KMS-11 (cell line): ENCODE measurements at regions not wholly inside any gene's neighbourhood (a gene's known extent, or its start where the extent isn't known, plus 50 kb on each side); places are given as distances from the start of the nearest gene placed in this dataset.

Experiments
- H2AFZ ChIP-seq: fragments of 200-600 bp; sonication (generic); 2 replicates; pipeline ENCODE4 v1.6.1; 2016; ENCODE audit warnings: antibody characterized with exemption, mixed run types, low read depth
- H3K27ac ChIP-seq: fragments of 200-600 bp; sonication (generic); 2 replicates; pipeline ENCODE4 v1.6.1; 2016; ENCODE audit warnings: mild to moderate bottlenecking, mixed run types
- H3K27me3 ChIP-seq: fragments of 200-600 bp; sonication (generic); 2 replicates; pipeline ENCODE4 v1.6.1; 2017; ENCODE audit warnings: mild to moderate bottlenecking, low read depth, mixed run types, moderate library complexity; ENCODE audit not compliant: insufficient read depth
- H3K36me3 ChIP-seq: fragments of 200-600 bp; sonication (generic); 2 replicates; pipeline ENCODE4 v1.6.1; 2017; ENCODE audit warnings: mild to moderate bottlenecking, mixed run types; ENCODE audit not compliant: insufficient read depth
- H3K4me1 ChIP-seq: fragments of 200-600 bp; sonication (generic); 2 replicates; pipeline ENCODE4 v1.6.1; 2016; ENCODE audit warnings: mild to moderate bottlenecking, low read depth, mixed run types; ENCODE audit not compliant: poor library complexity, severe bottlenecking
- H3K4me2 ChIP-seq: fragments of 200-600 bp; sonication (generic); 2 replicates; pipeline ENCODE4 v1.7.0; 2016; ENCODE audit warnings: mild to moderate bottlenecking, mixed run types
- H3K4me3 ChIP-seq: fragments of 200-600 bp; sonication (generic); IDR thresholded peaks from 2 replicates; pipeline ENCODE4 v1.6.1; 2017; ENCODE audit warnings: low read depth, low read length, mixed read lengths; ENCODE audit not compliant: insufficient read depth
- H3K79me2 ChIP-seq: fragments of 200-600 bp; sonication (generic); 2 replicates; pipeline ENCODE4 v1.6.1; 2016; ENCODE audit warnings: low read depth, mixed run types; ENCODE audit not compliant: insufficient read depth
- H3K9ac ChIP-seq: fragments of 200-600 bp; sonication (generic); 2 replicates; pipeline ENCODE4 v1.6.1; 2016; ENCODE audit warnings: mild to moderate bottlenecking, mixed run types
- H4K20me1 ChIP-seq: fragments of 200-600 bp; sonication (generic); 2 replicates; pipeline ENCODE4 v1.6.1; 2016; ENCODE audit warnings: mild to moderate bottlenecking, mixed run types; ENCODE audit not compliant: insufficient read depth
- TF ChIP-seq, protein P1 (sequence below): fragments of 200-600 bp; sonication (generic); conservative IDR thresholded peaks from 2 replicates; pipeline ENCODE4 v1.6.1; 2017; ENCODE audit warnings: low read depth, mild to moderate bottlenecking, antibody characterized with exemption, low read length, moderate library complexity, mixed read lengths

DNA sequence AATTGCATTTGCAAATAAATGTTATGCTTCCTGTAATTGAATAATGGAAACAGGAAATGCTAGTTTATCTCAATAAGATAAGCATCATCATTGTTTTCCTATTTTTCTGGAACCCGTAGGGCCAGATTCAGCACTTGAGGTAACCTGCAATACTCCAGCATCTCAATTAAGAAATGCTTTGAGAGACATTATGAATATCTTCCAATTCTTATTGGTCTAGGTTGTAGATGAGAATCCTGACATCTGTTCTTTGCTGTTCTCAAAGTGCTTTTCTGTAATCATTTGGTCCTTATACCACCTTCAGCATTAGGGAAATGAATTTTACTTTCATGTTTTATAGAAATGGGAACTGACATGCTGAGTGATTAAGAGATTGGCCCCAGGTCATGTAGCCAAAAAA, 428.3 kb downstream of the CBLN4 start:
- Histone ChIP-seq H3K9ac (no peak overlapping the region), H4K20me1 (no peaks in the 10 kb centered on the region), H3K4me1 (peaks cover 19% of the 10 kb centered on the region), H2AFZ (no peak overlapping the region), H3K27me3 (no peaks in the 10 kb centered on the region), H3K36me3 (no peaks in the 10 kb centered on the region), H3K79me2 (no peaks in the 10 kb centered on the region), H3K4me3 (no peak overlapping the region), H3K4me2 (no peak overlapping the region), H3K27ac (no peak overlapping the region)
- TF ChIP-seq, protein P1, sequence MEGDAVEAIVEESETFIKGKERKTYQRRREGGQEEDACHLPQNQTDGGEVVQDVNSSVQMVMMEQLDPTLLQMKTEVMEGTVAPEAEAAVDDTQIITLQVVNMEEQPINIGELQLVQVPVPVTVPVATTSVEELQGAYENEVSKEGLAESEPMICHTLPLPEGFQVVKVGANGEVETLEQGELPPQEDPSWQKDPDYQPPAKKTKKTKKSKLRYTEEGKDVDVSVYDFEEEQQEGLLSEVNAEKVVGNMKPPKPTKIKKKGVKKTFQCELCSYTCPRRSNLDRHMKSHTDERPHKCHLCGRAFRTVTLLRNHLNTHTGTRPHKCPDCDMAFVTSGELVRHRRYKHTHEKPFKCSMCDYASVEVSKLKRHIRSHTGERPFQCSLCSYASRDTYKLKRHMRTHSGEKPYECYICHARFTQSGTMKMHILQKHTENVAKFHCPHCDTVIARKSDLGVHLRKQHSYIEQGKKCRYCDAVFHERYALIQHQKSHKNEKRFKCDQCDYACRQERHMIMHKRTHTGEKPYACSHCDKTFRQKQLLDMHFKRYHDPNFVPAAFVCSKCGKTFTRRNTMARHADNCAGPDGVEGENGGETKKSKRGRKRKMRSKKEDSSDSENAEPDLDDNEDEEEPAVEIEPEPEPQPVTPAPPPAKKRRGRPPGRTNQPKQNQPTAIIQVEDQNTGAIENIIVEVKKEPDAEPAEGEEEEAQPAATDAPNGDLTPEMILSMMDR, result no peak

DNA sequence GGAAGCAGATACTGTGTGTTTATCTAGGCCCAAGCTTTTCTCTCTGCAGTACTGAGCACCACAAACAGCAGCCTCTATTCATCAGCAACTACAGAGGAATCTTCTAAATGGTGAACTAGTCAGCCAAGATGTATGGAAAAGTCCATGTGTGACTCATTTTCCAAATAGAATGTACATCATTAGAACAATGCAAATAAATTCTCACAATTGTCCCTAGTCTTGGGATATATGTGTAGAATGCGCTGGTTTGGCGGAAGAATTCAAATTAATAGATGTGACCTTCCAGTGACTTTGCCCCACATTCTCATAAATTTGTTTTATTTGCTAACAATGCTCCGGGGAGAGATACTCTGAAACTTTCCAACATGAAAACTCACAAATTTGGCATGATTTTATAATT, 436.2 kb downstream of the CBLN4 start:
- no peak overlapping the region for H3K9ac ChIP-seq
- no peaks in the 10 kb centered on the region for H3K79me2 ChIP-seq
- no peak overlapping the region for H3K27ac ChIP-seq
- H3K36me3 ChIP-seq, result no peaks in the 10 kb centered on the region
- no peaks in the 10 kb centered on the region for H4K20me1 ChIP-seq
- no peak overlapping the region for H3K4me3 ChIP-seq
- H3K27me3 ChIP-seq, result no peaks in the 10 kb centered on the region
- no peaks in the 10 kb centered on the region for H3K4me1 ChIP-seq
- H3K4me2 ChIP-seq, result no peak overlapping the region
- no peak overlapping the region for H2AFZ ChIP-seq
- TF ChIP-seq, protein P1, result no peak

DNA sequence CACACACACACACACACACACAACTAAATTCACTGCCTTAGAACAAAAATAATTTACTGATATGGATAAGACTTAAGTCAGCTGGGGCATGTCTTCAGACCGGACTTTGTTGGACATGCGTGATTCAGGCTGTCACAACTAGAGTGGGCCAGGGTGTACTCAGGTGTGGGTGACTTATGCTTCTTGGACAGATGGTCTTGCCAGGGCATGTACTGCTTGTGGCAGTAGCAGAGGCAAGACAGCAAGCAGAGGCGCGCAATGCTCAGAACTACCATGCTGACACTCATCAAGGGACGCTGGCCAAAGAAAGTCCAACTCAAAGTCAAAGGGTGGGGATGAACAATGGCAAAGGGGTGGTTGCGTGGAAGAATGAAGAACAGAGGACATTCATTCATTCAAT, 437.5 kb downstream of the CBLN4 start:
- Histone ChIP-seq H3K79me2 (no peaks in the 10 kb centered on the region), H3K9ac (no peak overlapping the region), H3K27ac (no peak overlapping the region), H3K27me3 (no peaks in the 10 kb centered on the region), H2AFZ (no peak overlapping the region), H3K4me1 (no peaks in the 10 kb centered on the region), H3K4me3 (no peak overlapping the region), H4K20me1 (no peaks in the 10 kb centered on the region), H3K4me2 (no peak overlapping the region), H3K36me3 (no peaks in the 10 kb centered on the region)
- TF ChIP-seq, protein P1, result no peak

DNA sequence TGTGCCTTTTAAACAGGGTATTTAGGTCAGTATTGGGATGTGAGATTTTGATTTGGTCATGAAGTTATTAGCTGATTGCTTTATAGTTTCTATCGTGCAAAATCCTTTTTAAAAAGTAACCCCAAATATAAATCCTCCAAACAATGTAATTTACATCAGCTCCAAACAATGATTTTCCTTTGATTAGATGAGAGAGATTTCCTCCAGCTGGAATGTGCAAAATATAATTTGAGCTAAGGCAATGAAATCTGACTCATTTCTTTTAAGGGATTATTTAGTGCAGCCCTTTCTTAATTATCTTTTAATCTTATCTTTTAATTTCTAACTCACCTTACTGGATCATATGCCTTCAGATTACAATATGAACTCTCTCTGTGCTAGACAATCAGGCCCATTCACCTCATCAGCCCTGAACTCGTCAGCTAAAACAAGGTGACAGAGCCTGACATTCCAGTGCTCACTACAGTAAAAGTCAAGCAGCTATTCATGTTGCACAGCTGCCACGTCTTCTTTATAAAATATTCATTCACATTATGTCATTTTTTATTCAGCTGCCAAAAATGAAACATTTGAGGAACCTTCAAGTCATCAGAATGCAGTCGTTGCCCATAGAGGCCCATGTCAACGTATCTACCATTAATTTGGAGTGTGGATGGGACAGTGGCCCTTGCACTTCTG, 440.1 kb downstream of the CBLN4 start:
- Histone ChIP-seq H2AFZ (no peak overlapping the region), H3K4me1 (no peaks in the 10 kb centered on the region), H3K27me3 (no peaks in the 10 kb centered on the region), H3K9ac (no peak overlapping the region), H3K4me2 (no peak overlapping the region), H3K79me2 (no peaks in the 10 kb centered on the region), H3K4me3 (no peak overlapping the region), H3K36me3 (no peaks in the 10 kb centered on the region), H4K20me1 (no peaks in the 10 kb centered on the region), H3K27ac (no peak overlapping the region)
- TF ChIP-seq, protein P1, result no peak
